Tibial artery (tissue), 4 donors: ENCODE measurements at regions not wholly inside any gene's neighbourhood (a gene's known extent, or its start where the extent isn't known, plus 50 kb on each side); places are given as distances from the start of the nearest gene placed in this dataset.

Experiments
- DNase-seq, 2 donors: peaks; one replicate each; pipeline ENCODE4 v3.0.0-alpha.2; 2019
- H3K27ac ChIP-seq, 2 donors: fragments of 200-600 bp; sonication (generic) in 1 of 2; 1 replicate in 1 of 2; 2 replicates in 1 of 2; pipeline ENCODE4 v1.5.1; 2018 to 2019; ENCODE audit warnings: mild to moderate bottlenecking in 1 of 2
- H3K27me3 ChIP-seq, 2 donors: fragments of 200-600 bp; sonication (generic) in 1 of 2; one replicate each; pipeline versions ENCODE4 v1.5.1 to v1.6.0; 2016 to 2019
- H3K36me3 ChIP-seq, 3 donors: fragments of 200-600 bp; sonication (generic) in 2 of 3; one replicate each; pipeline ENCODE4 v1.5.1; 2016 to 2019; ENCODE audit warnings: mild to moderate bottlenecking in 2 of 3
- H3K4me1 ChIP-seq, 4 donors: fragments of 200-600 bp; sonication (generic) in 2 of 4; 1 replicate in 3 of 4; 2 replicates in 1 of 4; pipeline ENCODE4 v1.5.1; 2016 to 2019
- H3K4me3 ChIP-seq, 2 donors: fragments of 200-600 bp; sonication (generic) in 1 of 2; 1 replicate in 1 of 2; 2 replicates in 1 of 2; pipeline ENCODE4 v1.5.1; 2018 to 2019; ENCODE audit warnings: mild to moderate bottlenecking in 2 of 2
- H3K9me3 ChIP-seq, 3 donors: fragments of 200-600 bp; sonication (generic) in 1 of 3; one replicate each; pipeline ENCODE4 v1.5.1; 2016 to 2019
- intact Hi-C: fragments of 100-400 bp; cut with DNase I; formaldehyde crosslinking; loops from one replicate; pipeline ENCODE4 v1.15.0; 2023; ENCODE audit warnings: low total_unique reads
- TF ChIP-seq, protein P1 (sequence below), 2 experiments: fragments of 200-600 bp in 1 of 2; fragments of 450-650 bp in 1 of 2; IDR thresholded peaks; one replicate each; pipeline ENCODE4 v1.5.1; 2017 to 2019; ENCODE audit warnings: antibody characterized with exemption in 2 of 2, mild to moderate bottlenecking in 1 of 2, moderate library complexity in 1 of 2

DNA sequence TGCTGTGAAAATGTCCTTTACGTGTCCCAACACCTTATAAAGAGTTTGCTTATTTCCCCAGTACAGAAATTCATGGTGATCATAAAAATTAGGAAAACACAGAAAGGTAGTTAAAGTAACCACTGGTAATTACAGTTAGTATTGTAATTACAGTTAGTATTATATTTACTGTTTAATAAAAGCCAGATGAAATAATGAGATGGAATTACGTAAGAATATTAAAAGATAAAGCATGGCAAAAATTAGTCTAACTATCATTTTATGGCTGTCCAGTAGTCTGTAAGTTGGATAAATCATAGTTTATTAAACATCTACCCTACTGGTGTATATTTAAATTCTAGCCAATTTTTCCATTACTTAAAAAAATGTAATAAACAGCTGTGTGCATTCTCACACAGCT lies 638.8 kb downstream of the ACTR3B start:
- TF ChIP-seq, protein P1, sequence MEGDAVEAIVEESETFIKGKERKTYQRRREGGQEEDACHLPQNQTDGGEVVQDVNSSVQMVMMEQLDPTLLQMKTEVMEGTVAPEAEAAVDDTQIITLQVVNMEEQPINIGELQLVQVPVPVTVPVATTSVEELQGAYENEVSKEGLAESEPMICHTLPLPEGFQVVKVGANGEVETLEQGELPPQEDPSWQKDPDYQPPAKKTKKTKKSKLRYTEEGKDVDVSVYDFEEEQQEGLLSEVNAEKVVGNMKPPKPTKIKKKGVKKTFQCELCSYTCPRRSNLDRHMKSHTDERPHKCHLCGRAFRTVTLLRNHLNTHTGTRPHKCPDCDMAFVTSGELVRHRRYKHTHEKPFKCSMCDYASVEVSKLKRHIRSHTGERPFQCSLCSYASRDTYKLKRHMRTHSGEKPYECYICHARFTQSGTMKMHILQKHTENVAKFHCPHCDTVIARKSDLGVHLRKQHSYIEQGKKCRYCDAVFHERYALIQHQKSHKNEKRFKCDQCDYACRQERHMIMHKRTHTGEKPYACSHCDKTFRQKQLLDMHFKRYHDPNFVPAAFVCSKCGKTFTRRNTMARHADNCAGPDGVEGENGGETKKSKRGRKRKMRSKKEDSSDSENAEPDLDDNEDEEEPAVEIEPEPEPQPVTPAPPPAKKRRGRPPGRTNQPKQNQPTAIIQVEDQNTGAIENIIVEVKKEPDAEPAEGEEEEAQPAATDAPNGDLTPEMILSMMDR (IDR thresholded peaks at IDR 0.05), result no peak
- Histone ChIP-seq H3K27ac (no peak overlapping the region), H3K36me3 (no peaks in the 10 kb centered on the region), H3K9me3 (no peaks in the 10 kb centered on the region), H3K4me3 (no peak overlapping the region), H3K4me1 (no peaks in the 10 kb centered on the region), H3K27me3 (no peaks in the 10 kb centered on the region)
- no peak for DNase-seq
- intact Hi-C loops, result no loop called here

DNA sequence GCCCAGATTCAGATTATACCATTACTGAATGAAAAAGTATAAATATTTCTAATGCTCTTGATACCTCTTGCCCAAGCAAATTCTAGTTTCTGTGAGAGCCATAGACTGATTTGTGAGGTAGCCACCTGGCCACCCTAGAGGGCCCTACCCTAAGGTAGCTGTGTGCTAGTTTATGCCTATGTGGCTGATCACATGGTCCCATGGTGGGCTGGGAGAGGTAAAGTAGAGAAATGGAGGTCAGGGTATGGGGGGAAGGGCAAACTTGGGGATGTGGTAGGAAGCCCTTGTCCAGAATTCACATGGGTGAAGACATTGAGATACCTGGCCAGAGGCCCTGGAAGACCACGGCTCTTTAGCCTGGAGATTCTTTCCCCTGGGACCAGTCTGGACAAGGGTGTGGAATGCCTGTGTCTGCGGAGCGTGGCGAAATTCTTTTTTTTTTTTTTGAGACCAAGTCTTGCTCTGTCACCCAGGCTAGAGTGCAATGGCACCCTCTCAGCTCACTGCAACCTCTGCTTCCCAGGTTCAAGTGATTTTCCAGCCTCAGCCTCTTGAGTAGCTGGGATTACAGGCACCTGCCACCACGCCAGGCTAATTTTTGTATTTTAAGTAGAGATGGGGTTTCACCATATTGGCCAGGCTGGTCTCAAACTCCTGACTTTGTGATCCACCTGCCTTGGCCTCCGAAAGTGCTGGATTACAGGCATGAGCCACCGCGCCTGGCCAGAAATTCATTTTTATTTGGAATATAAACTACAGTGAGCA lies 639.4 kb downstream of the ACTR3B start:
- Histone ChIP-seq H3K36me3 (no peaks in the 10 kb centered on the region), H3K9me3 (no peaks in the 10 kb centered on the region), H3K27ac (no peak overlapping the region), H3K4me1 (no peaks in the 10 kb centered on the region), H3K4me3 (no peak overlapping the region), H3K27me3 (no peaks in the 10 kb centered on the region)
- no peak for DNase-seq
- intact Hi-C loops, result no loop called here
- TF ChIP-seq, protein P1 (IDR thresholded peaks at IDR 0.05), result no peak

DNA sequence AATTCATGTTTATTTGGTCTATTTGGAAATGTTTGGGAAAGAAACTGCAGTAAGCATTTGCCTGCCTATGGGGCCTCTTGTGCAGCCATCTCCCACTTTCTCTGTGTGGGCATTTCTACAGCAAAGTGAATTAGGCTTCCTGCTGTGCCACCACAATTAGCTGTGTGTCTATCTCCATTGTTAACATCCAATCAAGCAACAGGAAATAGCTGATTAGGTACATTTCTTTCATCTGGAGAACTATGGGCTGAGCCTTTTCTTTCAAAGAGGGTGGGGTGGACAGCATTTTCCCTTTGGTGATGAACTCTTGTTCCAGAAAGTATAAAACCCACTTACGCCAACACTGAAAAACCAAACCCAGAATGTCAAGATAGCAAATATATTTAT lies 640.0 kb downstream of the ACTR3B start:
- H3K27ac ChIP-seq, result no peak overlapping the region
- H3K4me1 ChIP-seq, result no peaks in the 10 kb centered on the region
- intact Hi-C loops, result no loop called here
- DNase-seq, result no peak
- no peaks in the 10 kb centered on the region for H3K27me3 ChIP-seq
- no peak overlapping the region for H3K4me3 ChIP-seq
- TF ChIP-seq, protein P1 (IDR thresholded peaks at IDR 0.05), result no peak
- H3K36me3 ChIP-seq, result no peaks in the 10 kb centered on the region
- H3K9me3 ChIP-seq, result no peaks in the 10 kb centered on the region

DNA sequence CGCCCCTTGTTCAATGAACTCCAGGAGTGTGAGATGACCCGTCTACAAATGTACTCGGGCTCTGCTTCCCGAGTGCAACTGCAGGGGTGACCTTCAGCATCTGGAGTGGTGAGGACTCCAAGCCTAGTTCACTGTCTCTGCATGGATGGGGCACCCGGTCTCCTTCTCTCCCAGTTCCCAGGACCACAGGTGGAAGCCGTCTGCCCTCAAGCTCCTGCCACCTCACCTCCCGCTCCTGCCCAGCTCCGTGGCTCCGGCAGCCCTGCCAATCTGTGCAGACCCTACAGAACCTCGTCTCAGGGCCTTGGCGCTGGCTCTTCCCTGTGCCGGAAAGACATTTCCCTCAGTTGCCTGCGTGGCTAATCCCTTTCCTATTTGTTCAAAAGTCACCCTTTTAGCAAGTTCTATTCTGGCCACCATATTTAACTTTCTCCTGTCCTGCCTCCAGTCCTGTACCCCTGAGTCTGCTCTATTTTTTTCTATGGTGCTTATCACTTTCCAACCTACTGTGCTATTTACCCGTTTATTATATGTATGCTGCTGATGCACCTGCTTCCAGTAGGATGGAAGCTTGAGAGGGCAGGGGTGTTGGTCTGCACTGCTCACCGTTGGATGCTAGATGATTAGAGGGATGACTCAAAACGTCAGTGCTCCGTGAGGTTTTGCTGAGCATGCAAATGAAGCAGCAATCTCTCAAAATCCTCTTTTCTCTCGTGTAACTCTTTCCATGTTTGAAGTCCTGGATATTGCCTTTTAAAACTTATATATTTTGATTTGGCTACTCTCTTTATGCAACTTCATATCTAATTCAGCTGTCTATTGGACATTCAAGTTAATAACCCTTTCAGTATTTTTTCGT lies 641.4 kb downstream of the ACTR3B start:
- H3K4me3 ChIP-seq, result no peak overlapping the region
- TF ChIP-seq, protein P1 (IDR thresholded peaks at IDR 0.05), result no peak
- no peaks in the 10 kb centered on the region for H3K36me3 ChIP-seq
- no peak overlapping the region for H3K27ac ChIP-seq
- no peak for DNase-seq
- intact Hi-C loops, result no loop called here
- no peaks in the 10 kb centered on the region for H3K4me1 ChIP-seq
- H3K9me3 ChIP-seq, result no peaks in the 10 kb centered on the region
- H3K27me3 ChIP-seq, result no peaks in the 10 kb centered on the region

DNA sequence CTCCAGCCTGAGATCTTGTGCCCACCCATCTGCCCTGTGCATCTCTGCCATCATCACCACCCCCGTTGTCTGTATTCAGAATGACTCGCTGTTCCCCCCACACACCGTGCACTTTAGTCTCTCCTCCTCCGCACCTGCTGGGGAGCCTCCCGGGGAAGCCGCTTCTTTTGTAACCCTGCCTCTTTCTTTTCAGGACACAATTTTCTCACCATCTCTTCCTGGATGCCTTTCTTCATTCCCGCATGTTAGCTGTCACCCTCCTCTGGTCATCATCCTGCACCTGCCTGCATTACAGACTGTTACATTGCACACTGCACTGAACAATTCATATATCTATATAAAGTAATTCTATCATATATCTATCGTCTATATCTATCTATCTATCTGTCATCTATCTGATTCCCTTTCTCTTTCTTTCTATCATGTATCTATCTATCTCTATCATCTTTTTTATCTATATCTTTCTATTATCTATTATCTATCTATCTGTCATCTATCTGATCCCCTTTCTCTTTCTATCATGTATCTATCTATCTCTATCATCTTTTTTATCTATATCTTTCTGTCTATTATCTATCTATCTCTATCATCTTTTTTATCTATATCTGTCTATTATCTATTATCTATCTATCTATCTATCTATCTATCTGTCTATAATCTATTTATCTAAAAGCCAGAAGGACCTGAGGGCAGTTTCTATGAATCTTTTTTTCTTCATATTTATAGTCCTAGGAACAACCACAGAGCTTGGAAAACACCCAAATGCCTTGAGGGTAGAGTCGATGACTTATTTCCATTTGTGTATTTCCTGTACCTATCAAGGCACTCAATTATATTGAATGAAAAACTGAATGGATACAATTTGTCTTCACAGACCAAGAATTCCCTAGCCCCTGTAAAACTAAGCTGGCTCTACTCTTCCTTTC lies 642.5 kb downstream of the ACTR3B start:
- H3K4me1 ChIP-seq, result no peaks in the 10 kb centered on the region
- H3K9me3 ChIP-seq, result no peaks in the 10 kb centered on the region
- TF ChIP-seq, protein P1 (IDR thresholded peaks at IDR 0.05), result no peak
- H3K4me3 ChIP-seq, result no peak overlapping the region
- H3K27ac ChIP-seq, result no peak overlapping the region
- intact Hi-C loops, result no loop called here
- DNase-seq, result no peak
- no peaks in the 10 kb centered on the region for H3K36me3 ChIP-seq
- H3K27me3 ChIP-seq, result no peaks in the 10 kb centered on the region
